Suppressor macrophage treated with lipopolysaccharide for 1 hour (primary cell): ENCODE measurements at regions not wholly inside any gene's neighbourhood (a gene's known extent, or its start where the extent isn't known, plus 50 kb on each side); places are given as distances from the start of the nearest gene placed in this dataset.

ENCODE experiments used
- DNase-seq, 3 donors: peaks; one replicate each; pipeline ENCODE4 v3.0.0-alpha.2; 2020 to 2022

- DNase-seq, result no peak
Observed at GRCh38 chr21:38659936-38660332, 145.8 kb upstream of the ETS2 start.

- DNase-seq, result peak in 2 of 3 donors; percentile 46 to 58
Observed at GRCh38 chr21:38660333-38661196, 145.2 kb upstream of the ETS2 start.

DNA sequence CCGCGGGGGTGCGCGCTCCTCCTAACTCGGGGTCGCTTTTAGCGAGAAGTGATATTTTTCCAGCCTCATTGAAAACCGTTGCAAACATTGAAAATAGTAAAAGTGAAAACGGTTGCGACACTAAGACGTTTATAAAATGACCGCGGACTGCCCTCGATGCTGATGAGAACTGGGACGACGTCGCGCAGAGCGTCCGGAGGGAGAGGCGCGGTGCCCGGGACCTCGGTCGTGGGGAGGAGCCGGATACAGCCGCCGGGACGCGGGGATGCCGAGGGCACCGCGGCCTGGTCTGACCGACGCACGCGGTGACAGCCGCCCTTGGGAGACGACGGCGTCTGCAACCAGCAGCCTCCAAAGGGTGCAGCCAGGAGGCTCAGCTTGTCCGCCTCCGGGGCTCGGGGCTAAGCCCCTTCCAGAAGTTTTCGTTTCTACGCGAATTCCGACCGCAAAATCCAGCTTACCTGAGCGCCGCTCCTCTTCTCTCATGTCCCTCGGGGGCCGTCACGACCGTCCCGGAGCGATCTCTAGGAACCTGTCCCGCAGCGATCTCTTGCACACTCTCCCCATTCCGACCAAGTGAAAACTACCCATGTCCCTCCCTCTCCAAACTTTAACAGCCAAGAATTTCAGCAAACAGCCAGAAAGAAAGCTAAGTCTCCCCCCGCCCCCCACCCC lies 144.4 kb upstream of the ETS2 start:
- DNase-seq, result peak; percentile 55 to 69 (median 62)

DNA sequence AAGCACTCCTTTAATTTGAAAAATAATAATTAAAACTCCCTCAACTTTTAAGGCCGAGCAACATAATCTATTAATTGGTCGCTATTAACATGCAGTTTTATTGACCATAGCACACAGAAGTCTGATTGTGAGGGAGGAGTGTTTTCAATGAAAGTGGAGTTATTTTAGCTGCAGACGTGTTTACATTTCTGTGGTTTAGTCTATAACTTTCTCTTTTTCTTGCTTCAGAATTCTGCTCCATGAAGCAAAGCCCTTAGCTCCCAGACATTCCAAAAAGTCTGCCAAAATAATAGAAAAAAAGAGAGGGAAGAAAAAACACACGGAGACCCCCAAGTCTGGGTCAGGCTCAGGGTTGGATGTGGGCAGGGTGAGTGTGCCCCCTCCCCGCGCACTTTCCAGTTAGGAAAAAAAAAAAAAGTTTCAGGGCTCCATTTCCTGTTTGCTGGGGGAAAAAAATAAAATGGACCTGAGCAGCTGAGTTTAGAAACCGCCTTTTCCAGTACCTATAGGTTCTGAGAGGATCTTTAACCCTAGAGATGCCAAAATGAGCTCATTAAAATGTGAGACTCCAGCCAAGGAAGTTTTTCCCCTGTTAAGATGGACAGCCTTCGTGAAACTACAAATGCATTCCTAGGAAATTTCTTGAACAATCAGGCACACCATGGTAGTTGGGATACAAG lies 143.7 kb upstream of the ETS2 start:
- DNase-seq, result no peak

- DNase-seq, result no peak
Observed at GRCh38 chr21:38663282-38663681, 142.4 kb upstream of the ETS2 start.

DNA sequence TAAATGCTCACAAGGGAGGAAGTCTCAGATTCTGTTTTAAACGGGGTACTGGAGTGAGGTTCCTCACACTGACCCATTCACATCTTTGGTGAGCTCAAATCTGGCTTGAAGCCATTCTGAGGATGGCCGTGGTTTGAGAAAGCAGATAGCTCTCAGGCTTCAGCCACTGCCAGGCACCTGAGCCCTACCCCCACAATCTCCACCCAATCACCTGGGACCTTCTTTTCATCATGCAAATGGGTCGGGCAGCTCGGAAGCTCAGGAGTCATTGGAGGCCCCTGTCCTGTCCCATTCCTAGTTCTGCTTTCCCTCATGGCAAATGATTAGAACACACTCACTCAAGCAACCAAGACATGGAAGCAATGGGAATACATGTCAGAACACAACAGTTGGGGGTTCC lies 141.4 kb upstream of the ETS2 start:
- no peak for DNase-seq

DNA sequence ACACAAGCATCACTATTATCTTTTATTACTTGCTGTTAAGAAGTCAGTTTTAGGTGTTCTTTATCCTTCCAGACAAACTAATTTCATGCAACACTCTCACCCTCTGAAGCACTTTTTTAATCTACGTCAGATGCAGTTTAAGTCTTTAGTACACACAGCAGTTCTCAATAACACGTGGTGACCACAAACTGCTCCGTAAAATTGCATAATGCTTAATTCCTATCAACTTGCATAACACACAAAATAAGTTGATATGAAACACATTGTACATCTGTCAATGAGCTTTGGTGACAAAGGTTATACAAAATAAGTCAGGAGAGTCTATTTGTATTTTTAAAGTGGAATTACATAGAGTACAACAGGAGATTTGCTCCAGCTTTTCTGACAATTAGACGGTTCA lies 140.9 kb upstream of the ETS2 start:
- DNase-seq, result no peak

DNA sequence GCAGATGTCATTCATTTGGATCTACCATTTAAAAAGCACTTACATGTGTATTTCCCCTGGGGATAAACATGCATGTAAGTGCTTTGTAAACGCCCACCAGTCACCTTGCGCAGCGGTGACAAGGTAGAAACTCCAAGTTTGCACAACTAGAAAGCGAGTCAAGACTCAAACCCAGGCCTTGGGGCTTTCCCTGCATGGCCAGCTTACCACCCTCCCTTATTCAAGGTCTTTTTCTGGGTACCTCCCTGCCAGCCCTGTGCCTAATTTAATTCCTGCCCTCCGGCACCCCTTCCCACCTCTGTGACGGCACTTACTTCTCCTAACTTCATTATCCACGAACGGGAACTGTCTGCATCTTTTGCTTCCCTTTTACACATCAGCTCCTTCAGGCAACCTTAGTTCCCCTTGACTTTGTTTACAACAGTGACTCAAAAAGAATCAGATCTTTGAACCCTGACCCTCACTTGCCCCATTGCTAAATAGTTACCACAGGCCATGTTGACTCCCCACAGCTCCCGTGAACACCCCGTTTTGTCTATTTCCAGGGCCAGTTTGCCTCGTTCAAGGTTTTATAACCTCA lies 138.3 kb upstream of the ETS2 start:
- peak; percentile 86 to 89 (median 88) for DNase-seq

DNA sequence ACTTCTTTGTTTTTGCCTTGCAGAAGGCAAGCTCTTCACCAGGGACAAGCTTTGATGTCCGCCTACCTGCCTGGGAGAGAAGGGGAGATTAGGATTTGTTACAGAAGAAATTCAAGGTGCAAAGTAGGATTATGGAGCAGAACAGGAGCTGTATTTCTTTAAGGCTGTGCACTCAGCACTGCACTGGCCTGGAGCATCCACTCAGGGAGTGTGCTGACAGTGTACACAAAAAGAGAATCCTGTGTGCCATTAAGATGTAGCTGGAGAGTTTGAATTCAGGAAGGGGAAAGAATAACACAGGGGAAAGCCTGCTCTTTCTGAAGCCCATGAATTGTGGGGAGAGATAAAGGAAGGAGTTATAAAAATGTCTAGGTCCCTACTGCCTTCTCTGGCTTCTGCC lies 137.7 kb upstream of the ETS2 start:
- no peak for DNase-seq

DNA sequence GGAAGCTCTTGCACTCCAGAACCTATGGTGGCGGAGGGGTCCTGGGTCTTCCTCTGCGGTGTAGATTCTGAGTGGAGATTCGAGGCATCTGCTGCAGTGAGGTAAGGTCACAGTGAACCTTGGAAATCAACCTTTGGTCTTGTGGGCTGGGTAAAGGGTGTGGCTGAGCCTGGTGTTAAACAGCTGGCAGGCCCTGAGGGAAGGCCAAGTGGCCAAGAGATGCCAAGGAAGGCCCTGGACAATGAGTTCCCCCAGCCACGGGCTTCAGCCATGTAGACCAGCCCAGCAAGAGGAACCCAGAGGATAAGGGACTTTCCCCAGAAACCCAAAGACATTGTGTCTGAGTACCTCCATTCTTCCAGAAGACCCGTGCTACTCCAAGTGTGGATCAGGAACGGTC lies 137.2 kb upstream of the ETS2 start:
- peak; percentile 42 to 50 (median 47) for DNase-seq

DNA sequence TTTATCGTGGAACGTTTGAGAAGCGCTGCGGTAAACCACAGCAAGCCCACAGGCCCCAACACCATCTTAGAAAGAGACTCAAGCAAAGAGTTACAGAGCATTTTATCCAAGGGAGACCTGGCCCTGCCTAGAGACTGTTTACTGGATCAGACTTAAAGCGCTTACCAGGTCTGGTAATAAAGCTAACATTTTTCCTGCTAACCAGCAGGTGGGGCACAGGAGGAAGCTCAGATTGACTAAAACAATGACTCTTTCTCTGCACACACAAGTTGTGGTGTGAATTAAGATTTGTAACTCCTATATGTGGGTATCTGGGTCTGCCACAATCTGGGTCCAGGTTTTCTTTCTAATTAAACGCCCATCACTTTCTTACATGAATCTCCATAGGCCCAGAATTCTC lies 136.5 kb upstream of the ETS2 start:
- peak; percentile 44 to 55 (median 47) for DNase-seq

DNA sequence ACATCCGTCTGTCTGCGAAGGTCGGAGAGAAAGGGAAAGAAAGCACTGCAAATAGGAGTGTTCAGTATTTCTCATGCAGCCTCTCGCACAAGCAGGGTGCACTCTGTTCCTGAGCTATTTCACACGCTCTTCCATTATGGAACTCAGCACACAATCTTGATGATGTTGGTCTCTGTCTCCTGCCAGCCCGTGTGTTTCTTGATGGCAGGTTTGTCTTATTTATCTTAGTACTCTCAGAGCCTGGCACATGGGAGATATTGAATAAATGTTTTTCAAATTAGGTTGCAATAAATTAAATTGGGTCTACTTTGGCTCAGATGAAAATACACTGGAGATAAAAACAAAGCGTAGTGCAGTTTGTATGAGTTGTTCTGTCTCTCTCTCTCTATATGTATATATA lies 134.9 kb upstream of the ETS2 start:
- no peak for DNase-seq

- no peak for DNase-seq
Observed at GRCh38 chr21:38671773-38672172, 134.0 kb upstream of the ETS2 start.

- DNase-seq, result no peak
Observed at GRCh38 chr21:38675182-38675824, 130.4 kb upstream of the ETS2 start.

DNA sequence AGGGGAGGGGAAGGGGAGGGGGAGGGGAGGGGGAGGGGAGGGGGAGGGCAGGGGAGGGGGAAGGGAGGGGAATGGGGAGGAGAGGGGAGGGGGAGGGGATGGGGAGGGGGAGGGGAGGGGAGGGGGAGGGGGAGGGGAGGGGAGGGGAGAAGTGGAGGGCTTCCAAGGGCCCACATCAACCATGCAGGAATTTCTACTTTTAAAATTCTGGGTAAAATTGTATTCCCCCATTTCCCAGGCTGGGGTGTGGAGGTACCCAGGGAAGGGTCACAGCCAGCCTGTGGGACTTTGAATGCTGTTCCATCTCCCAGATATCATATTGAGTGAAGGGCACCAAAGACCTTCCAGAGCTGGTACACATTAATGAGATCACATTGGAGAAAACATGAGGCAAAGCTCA lies 126.9 kb upstream of the ETS2 start:
- DNase-seq, result no peak

GRCh38 chr21:38679534-38679933 lies 126.2 kb upstream of the ETS2 start:
- peak; percentile 69 to 86 (median 86) for DNase-seq

DNA sequence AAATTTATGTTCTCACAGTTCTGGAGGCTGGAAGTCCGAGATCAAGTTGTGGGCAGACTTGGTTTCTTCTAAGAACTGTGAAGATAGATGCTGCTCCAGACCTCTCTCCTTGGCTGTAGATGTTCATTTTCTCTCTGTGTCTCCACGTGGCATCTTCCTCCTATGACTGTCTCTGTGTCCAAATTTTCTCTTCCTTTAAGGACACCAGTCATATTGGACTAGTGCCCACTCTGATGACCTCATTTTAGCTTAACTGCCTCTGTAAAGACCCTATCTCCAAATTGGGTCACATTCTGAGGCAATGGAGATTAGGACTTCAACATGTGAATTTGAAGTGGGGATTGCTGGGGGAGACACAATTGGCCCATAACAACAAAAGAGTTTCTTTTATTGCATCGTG lies 125.3 kb upstream of the ETS2 start:
- DNase-seq, result peak; percentile 37 to 57 (median 46)

- DNase-seq, result no peak
Observed at GRCh38 chr21:38683222-38683621, 122.5 kb upstream of the ETS2 start.

DNA sequence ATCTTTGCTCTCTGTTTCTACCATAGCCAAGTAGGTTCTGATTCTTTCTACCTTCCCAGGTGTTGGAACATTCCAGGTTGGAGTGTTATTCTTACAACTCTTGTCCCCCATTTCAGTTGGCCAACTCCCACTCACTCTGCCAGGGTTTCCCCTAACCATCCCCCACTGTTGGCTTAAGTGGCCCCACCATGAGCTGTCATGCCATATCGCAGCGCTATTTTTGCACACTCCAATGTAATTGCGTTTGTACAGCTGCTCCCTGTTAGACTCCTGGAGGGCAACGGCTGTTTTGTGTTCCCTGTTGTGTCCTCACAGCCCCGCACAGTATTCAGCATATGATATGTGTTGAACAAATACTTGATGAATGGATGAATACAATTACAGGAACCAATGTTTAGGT lies 117.7 kb upstream of the ETS2 start:
- no peak for DNase-seq

GRCh38 chr21:38691631-38692030 lies 114.1 kb upstream of the ETS2 start:
- DNase-seq, result no peak

- no peak for DNase-seq
Observed at GRCh38 chr21:38696579-38696978, 109.2 kb upstream of the ETS2 start.

GRCh38 chr21:38699048-38699447 lies 106.7 kb upstream of the ETS2 start:
- no peak for DNase-seq

- DNase-seq, result no peak
Observed at GRCh38 chr21:38702196-38702595, 103.5 kb upstream of the ETS2 start.
